RWPE2 (cell line): ENCODE measurements at regions not wholly inside any gene's neighbourhood (a gene's known extent, or its start where the extent isn't known, plus 50 kb on each side); places are given as distances from the start of the nearest gene placed in this dataset.
A peak's percentile ranks its signal among the peaks of the same experiment; 100 is the strongest.

Experiments
- ATAC-seq: fragments of 200-7000 bp; cut with Tn5 transposase; 3 replicates; pipeline ENCODE4 v1.9.1; 2021; ENCODE audit warnings: low read depth
- DNase-seq: peaks from one replicate; pipeline ENCODE4 v3.0.0-alpha.2; 2020; ENCODE audit warnings: low spot score
- H3K27ac ChIP-seq: fragments of 450-650 bp; 2 replicates; pipeline ENCODE4 v1.5.1; 2017; ENCODE audit warnings: mild to moderate bottlenecking; ENCODE audit not compliant: poor library complexity, severe bottlenecking
- H3K27me3 ChIP-seq: fragments of 250-450 bp; sonication (Bioruptor Pico); 2 replicates; pipeline ENCODE4 v1.5.1; 2021; ENCODE audit warnings: mild to moderate bottlenecking, moderate library complexity; ENCODE audit not compliant: insufficient read depth, poor library complexity, severe bottlenecking
- H3K36me3 ChIP-seq: fragments of 250-450 bp; sonication (Bioruptor Pico); 2 replicates; pipeline ENCODE4 v1.5.1; 2020; ENCODE audit warnings: low read depth, mild to moderate bottlenecking, moderate library complexity
- H3K4me1 ChIP-seq: fragments of 250-450 bp; sonication (Bioruptor Pico); 2 replicates; pipeline ENCODE4 v1.5.1; 2021; ENCODE audit warnings: mild to moderate bottlenecking, moderate library complexity; ENCODE audit not compliant: insufficient read depth, poor library complexity, severe bottlenecking
- H3K4me3 ChIP-seq: fragments of 250-450 bp; sonication (Bioruptor Pico); 2 replicates; pipeline ENCODE4 v1.5.1; 2021; ENCODE audit warnings: mild to moderate bottlenecking, moderate library complexity; ENCODE audit not compliant: severe bottlenecking
- H3K9me3 ChIP-seq: fragments of 250-450 bp; sonication (Bioruptor Pico); 2 replicates; pipeline ENCODE4 v1.5.1; 2021; ENCODE audit warnings: mild to moderate bottlenecking, moderate library complexity; ENCODE audit not compliant: severe bottlenecking
- TF ChIP-seq, protein P1 (sequence below): fragments of 450-650 bp; IDR thresholded peaks from one replicate; pipeline ENCODE4 v1.5.1; 2017; ENCODE audit warnings: mild to moderate bottlenecking, moderate library complexity; ENCODE audit not compliant: poor library complexity, severe bottlenecking

DNA sequence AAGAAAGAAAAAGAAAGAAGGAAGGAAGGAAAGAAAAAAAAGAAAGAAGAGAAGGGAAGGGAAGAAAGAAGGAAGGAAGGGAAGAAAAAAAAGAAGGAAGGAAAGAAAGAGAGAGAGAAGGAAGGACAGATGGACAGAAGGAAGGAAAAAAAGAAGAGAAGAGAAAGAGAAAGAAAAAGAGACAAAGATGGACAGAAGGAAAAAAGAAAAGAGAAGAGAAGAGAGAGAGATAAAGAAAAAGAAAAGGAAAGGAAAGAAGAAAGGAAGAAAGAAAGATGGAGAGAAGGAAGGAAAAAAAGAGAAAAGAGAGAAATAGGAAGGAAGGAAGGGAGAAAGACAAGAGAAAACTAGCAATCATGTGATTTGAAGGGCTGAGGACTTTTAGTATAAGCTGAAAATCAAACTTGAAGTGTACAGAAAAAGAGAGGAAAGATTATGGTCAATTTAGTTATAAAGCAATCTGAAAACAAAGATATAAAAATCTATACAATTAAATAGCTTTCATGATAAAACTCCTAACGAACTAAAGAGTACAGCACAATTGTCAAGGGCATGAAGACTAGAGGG is 115.3 kb downstream of the LTN1 start:
- Histone ChIP-seq H3K9me3 (no peaks in the 10 kb centered on the region), H3K4me3 (no peak overlapping the region), H3K36me3 (peaks cover 43% of the 10 kb centered on the region), H3K4me1 (no peaks in the 10 kb centered on the region), H3K27ac (no peak overlapping the region), H3K27me3 (no peaks in the 10 kb centered on the region)
- no peak for ATAC-seq
- TF ChIP-seq, protein P1, sequence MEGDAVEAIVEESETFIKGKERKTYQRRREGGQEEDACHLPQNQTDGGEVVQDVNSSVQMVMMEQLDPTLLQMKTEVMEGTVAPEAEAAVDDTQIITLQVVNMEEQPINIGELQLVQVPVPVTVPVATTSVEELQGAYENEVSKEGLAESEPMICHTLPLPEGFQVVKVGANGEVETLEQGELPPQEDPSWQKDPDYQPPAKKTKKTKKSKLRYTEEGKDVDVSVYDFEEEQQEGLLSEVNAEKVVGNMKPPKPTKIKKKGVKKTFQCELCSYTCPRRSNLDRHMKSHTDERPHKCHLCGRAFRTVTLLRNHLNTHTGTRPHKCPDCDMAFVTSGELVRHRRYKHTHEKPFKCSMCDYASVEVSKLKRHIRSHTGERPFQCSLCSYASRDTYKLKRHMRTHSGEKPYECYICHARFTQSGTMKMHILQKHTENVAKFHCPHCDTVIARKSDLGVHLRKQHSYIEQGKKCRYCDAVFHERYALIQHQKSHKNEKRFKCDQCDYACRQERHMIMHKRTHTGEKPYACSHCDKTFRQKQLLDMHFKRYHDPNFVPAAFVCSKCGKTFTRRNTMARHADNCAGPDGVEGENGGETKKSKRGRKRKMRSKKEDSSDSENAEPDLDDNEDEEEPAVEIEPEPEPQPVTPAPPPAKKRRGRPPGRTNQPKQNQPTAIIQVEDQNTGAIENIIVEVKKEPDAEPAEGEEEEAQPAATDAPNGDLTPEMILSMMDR: no peak
- DNase-seq: no peak

GRCh38 chr21:28875078-28875477 is 117.6 kb downstream of the LTN1 start:
- Histone ChIP-seq H3K4me3 (no peak overlapping the region), H3K27me3 (no peaks in the 10 kb centered on the region), H3K36me3 (peaks cover 37% of the 10 kb centered on the region), H3K27ac (no peak overlapping the region), H3K9me3 (no peaks in the 10 kb centered on the region), H3K4me1 (no peaks in the 10 kb centered on the region)
- TF ChIP-seq, protein P1: no peak
- ATAC-seq (no peak), DNase-seq (no peak)

- TF ChIP-seq, protein P1: no peak
- peaks cover 17% of the 10 kb centered on the region for H3K36me3 ChIP-seq
These were observed 120.5 kb downstream of the LTN1 start for GRCh38 chr21:28872218-28872617.

DNA sequence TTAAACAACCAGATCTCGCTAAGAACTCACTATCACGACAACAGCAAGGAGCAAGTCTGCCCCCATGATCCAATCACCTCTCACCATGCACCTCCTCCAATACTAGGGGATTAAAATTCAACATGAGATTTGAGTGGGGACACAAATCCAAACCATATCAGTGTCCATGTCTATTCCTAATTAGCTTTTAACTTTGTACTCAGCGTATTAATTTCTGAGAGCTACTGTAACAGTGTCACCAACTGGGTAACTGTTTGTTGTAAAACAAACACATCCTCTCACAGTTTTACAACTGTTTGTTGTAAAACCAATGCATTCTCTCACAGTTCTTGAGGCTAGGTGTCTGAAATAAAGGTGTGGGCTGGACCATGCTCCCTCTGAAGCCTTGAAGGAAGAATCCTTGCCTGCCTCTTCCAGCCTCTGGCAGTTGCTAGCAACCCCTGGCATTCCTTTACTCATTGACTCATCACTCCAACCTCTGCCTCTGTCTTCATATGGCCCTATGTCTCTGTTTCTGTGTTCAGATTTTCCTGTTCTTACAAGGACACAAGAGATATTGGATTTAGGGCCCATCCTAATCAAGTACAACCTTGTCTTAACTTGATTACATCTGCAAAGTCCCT is 121.2 kb downstream of the LTN1 start:
- Histone ChIP-seq H3K27ac (no peak overlapping the region), H3K36me3 (peaks cover 15% of the 10 kb centered on the region), H3K4me3 (no peak overlapping the region), H3K27me3 (no peaks in the 10 kb centered on the region), H3K4me1 (no peaks in the 10 kb centered on the region), H3K9me3 (no peaks in the 10 kb centered on the region)
- TF ChIP-seq, protein P1: no peak
- DNase-seq (no peak), ATAC-seq (0 out of 3 replicates have a peak, but pooled peaks have one; percentile 27)

More at GRCh38 chr21:28872218-28872617, 120.5 kb downstream of the LTN1 start:
- H3K4me1 ChIP-seq: no peaks in the 10 kb centered on the region
- DNase-seq: no peak
- no peaks in the 10 kb centered on the region for H3K9me3 ChIP-seq
- no peak; the same call in 1 of the 3 replicates for ATAC-seq
- H3K27ac ChIP-seq: no peak overlapping the region
- H3K4me3 ChIP-seq: no peak overlapping the region
- no peaks in the 10 kb centered on the region for H3K27me3 ChIP-seq

DNA sequence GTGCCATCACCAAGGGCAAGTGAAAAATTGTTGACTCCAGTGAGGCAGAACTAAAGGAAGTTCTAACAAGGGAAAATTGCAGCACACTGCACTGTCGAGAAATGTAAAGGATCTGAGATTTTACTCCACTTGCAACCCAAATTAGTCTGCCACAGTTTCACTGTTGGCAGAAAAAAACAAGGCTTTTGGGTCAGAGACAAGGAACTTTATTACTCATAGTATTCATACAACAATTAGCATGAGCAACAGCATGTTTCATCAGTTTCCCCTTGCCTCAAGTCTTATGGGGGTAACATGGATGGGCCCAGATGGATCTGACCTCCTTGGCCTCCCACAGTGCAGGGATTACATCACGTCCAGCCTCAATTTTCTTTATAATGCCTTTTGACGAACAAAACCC is 125.3 kb downstream of the LTN1 start:
- H3K9me3 ChIP-seq: no peaks in the 10 kb centered on the region
- DNase-seq (no peak), ATAC-seq (no peak)
- TF ChIP-seq, protein P1: no peak
- H3K27ac ChIP-seq: no peak overlapping the region
- peaks cover 3% of the 10 kb centered on the region for H3K36me3 ChIP-seq
- H3K4me3 ChIP-seq: no peak overlapping the region
- H3K27me3 ChIP-seq: no peaks in the 10 kb centered on the region
- no peaks in the 10 kb centered on the region for H3K4me1 ChIP-seq
